ENCODE measurements at regions not wholly inside any gene's neighbourhood (a gene's known extent, or its start where the extent isn't known, plus 50 kb on each side); places are given as distances from the start of the nearest gene placed in this dataset.

GRCh38 chr3:64743156-64743886 is 55.5 kb upstream of the ADAMTS9 start:
- no peak for DNase-seq (ENCODE audit: low read depth)

- no peak for DNase-seq (ENCODE audit: low read depth)
These were observed 53.5 kb upstream of the ADAMTS9 start for GRCh38 chr3:64741341-64741740.

GRCh38 chr3:64739971-64740631 is 52.3 kb upstream of the ADAMTS9 start:
- DNase-seq (ENCODE audit: low read depth) = no peak
